ENCODE measurements at regions not wholly inside any gene's neighbourhood (a gene's known extent, or its start where the extent isn't known, plus 50 kb on each side); places are given as distances from the start of the nearest gene placed in this dataset.
"Not testable (repeated sequence)": the region's sequence is repeated elsewhere in the genome, so short reads cannot be mapped to it uniquely, and the experiment has no call there.

DNA sequence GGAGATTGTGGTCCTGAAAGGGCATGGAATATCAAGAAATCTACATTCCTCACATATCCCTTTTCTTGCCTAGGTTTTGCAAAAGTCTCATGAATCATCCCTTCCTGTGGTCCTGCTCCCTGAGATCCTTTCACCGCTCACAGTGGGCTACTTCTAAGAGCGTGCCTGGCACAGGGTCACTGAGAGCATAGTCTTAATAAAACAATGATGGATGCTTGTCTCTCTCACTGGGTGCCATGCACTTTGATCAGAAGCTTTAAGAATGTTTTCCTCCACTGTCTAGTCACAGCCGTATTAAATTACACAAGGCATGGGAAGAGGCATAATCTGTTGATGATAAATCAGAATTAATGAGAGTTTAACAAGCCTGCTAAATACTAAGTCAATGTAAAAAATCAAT lies 269.7 kb upstream of the ATP10A start:
- no peak for DNase-seq (ENCODE audit: insufficient read length, low spot score)
- FAIRE-seq: no peak

DNA sequence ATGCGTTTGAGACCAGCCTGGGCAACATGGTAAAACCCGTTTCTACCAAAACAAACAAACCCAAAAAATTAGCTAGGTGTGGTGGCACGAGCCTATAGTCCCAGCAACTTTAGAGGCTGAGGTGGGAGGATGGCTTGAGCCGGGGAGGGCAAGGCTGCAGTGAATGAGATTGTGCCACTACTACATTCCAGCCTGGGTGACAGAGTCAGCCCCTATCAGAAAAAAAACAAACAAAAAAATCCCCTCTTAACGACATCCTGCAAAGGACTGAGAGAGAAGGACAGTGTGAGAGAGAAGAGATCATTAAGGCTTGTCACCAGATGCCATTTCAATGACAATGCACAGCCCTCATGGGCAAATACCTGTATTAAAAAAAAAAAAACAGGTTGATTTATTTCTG lies 266.7 kb upstream of the ATP10A start:
- DNase-seq (ENCODE audit: insufficient read length, low spot score) (no peak), FAIRE-seq (no peak)

DNA sequence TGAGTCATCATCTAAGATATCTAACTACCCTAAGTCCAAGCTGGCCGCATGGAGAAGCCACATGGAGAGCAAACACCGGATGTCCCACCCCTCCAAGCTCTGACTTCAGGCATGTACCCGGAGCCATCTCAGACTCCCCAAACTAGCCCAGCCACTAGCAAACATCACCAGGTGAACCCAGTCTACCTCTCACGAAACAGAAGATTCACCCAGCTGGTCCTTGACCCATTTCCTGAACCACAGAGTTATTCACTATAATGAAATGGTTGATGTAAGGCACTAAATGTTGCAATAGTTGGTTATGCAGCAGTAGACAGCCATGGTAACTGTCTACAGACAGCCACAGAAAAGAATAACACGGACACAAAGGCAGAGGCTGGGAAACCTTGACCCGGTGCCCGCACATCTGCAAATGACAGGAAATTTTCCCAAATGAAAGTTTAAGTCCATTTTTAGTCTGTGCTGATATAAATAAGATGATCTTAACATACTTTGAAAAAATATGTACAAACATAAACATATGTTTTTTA lies 265.5 kb upstream of the ATP10A start:
- DNase-seq (ENCODE audit: insufficient read length, low spot score) (no peak), FAIRE-seq (no peak)

GRCh38 chr15:26126819-26127387 lies 263.8 kb upstream of the ATP10A start:
- no peak for DNase-seq (ENCODE audit: insufficient read length, low spot score)

DNA sequence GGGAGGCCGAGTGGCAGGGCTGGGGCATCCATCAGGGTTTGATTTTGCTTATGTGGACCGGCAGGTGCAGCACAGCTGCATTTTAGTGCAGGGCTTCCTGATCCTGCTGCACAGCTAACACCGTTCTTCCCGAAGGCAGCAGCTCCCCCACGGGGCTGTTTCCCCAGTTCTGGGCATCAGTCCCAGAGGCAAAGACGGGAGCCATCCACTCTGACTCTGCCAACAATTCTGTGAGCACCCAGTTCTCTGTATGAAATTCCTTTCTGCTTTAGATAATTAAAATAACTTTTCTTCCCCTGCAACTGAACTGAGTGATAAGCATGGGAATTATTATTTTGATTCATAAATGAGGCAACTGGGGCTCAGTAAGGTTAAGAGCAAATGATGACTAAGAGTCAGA lies 262.9 kb upstream of the ATP10A start:
- FAIRE-seq: no peak
- no peak for DNase-seq (ENCODE audit: insufficient read length, low spot score)

More at GRCh38 chr15:26126819-26127387, 263.8 kb upstream of the ATP10A start:
- FAIRE-seq: no peak

GRCh38 chr15:26125664-26126063 lies 262.5 kb upstream of the ATP10A start:
- DNase-seq (ENCODE audit: insufficient read length, low spot score) (no peak), FAIRE-seq (no peak)

DNA sequence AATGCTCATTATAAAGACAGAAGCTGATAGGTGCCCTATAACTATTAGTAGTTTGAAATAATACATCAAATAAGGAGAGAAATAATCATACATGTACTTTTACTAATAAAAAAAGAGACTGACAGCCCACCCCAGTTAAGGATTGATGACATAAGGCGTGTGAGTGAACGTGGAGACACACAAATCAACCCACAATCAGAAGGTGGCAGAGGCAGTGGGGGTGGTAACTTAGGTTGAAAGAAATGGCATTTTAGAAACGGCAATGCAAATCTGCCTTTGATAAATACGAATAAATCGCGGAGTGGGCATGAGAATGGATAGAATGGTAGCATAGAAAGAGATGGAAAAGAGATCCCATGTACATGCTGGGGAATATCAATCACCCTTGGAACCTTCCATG lies 256.2 kb upstream of the ATP10A start:
- FAIRE-seq: no peak

GRCh38 chr15:26115229-26115943 lies 252.3 kb upstream of the ATP10A start:
- FAIRE-seq: no peak
- no peak for DNase-seq (ENCODE audit: insufficient read length, low spot score)

More for the DNA sequence above, 256.2 kb upstream of the ATP10A start:
- no peak for DNase-seq (ENCODE audit: insufficient read length, low spot score)

GRCh38 chr15:26114128-26114527 lies 251.0 kb upstream of the ATP10A start:
- DNase-seq (ENCODE audit: insufficient read length, low spot score); FAIRE-seq: not testable (repeated sequence)

DNA sequence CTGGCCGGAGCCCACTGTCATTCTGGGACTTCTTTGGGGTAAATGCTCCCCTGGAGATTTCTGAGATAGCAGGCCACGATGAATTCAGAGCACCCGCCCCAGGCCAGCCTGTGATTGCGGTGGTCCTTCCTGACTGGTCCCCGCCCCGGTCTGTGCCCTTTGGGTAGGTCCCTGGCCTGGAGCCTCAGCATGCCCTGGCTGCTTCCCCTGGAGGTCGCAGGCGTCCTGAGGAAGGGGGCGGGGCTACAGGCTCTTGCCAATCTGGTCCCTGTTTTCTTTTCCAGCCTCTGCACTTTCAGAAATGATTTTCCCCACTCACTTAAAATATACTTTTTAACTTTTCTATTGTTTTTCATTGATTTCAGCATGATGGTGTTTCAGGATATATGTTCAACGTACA lies 250.2 kb upstream of the ATP10A start:
- FAIRE-seq: no peak
- DNase-seq (ENCODE audit: insufficient read length, low spot score): no peak

- FAIRE-seq: no peak
These were observed 246.1 kb upstream of the ATP10A start for GRCh38 chr15:26109203-26109602.

GRCh38 chr15:26106556-26106955 lies 243.4 kb upstream of the ATP10A start:
- no peak for DNase-seq (ENCODE audit: insufficient read length, low spot score)
- no peak for FAIRE-seq

More at GRCh38 chr15:26109203-26109602, 246.1 kb upstream of the ATP10A start:
- no peak for DNase-seq (ENCODE audit: insufficient read length, low spot score)

- FAIRE-seq (no peak), DNase-seq (ENCODE audit: insufficient read length, low spot score) (no peak)
These were observed 239.9 kb upstream of the ATP10A start for GRCh38 chr15:26103002-26103404.

DNA sequence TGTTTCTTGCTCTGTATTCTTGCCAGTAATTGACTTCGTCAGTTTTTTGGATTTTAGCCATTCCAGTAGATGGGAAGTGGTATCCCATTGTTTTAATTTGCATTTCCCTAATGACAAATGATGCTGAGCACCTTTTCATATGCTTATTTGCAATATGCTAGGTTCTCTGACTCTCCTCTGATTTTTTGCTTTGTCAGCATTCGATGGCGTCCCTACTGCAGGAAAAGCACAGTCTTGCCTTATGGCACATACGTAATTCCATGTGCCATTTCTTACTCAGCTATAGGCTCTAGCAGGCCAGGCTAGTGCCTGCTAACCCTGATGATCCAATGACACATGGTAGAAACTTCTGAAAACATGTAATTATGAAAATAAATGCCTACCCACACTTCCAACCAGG lies 239.2 kb upstream of the ATP10A start:
- no peak for FAIRE-seq
- DNase-seq (ENCODE audit: insufficient read length, low spot score): no peak

GRCh38 chr15:26101443-26101842 lies 238.3 kb upstream of the ATP10A start:
- DNase-seq (ENCODE audit: insufficient read length, low spot score) (no peak), FAIRE-seq (no peak)

DNA sequence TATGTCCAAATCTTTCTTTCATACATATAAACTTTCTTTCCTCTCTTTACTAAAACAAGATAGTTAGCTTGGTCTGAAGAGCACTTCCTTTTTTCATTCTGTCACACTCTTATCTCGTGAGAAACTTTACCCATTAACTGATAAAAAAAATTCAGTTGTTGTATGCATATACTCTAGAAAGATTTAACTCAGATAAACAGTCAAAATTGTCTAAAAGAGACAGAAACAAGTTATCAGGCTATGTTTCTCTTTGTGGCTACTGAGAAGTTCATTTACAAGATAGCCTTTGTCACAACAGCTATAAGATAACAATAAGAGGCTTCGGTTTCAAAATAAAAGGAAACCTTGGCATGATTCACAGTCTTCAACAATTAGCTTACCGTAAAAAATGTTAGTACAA lies 235.7 kb upstream of the ATP10A start:
- DNase-seq (ENCODE audit: insufficient read length, low spot score) (no peak), FAIRE-seq (no peak)

GRCh38 chr15:26097216-26097615 lies 234.1 kb upstream of the ATP10A start:
- DNase-seq (ENCODE audit: insufficient read length, low spot score) (no peak), FAIRE-seq (no peak)

DNA sequence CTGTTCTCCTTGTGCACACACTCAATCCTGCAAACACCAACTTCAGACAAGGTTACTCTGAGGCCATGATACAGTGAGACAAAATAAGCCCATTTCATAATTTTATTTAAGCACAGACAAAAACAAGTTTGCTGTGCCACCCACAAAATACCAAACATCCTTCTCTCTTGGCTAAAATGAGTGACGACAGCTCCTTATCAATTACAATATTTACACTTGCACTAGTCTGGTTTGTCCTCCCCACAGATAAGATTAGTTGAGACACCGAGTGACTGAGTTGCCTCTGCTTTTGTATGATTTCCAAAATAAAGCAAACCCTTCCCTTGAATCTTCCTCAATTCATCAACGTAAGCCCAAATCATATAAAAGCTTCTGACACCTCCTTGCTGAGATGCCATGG lies 233.5 kb upstream of the ATP10A start:
- FAIRE-seq (no peak), DNase-seq (ENCODE audit: insufficient read length, low spot score) (no peak)

GRCh38 chr15:26095710-26096330 lies 232.7 kb upstream of the ATP10A start:
- DNase-seq (ENCODE audit: insufficient read length, low spot score): no peak
- no peak for FAIRE-seq

DNA sequence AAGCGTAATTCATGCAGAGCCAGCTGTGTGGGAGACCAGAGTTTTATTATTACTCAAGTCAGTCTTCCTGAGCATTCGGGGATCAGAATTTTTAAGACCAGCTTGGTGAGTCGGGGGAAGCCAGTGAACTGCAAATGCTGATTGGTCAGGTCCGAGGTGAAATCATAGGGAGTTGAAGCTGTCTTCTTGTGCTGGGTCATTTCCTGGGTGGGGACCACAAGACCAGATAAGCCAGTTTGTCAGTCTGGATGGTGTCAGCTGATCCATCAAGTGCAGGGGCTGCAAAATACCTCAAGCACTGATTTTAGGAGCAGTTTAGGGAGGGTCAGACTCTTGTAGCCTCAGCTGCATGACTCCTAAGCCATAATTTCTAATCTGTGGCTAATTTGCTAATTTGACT lies 228.1 kb upstream of the ATP10A start:
- no peak for DNase-seq (ENCODE audit: insufficient read length, low spot score)
- FAIRE-seq: no peak

GRCh38 chr15:26087881-26088280 lies 224.8 kb upstream of the ATP10A start:
- FAIRE-seq (no peak), DNase-seq (ENCODE audit: insufficient read length, low spot score) (no peak)

- DNase-seq (ENCODE audit: insufficient read length, low spot score): no peak
- FAIRE-seq: no peak
These were observed 224.3 kb upstream of the ATP10A start for GRCh38 chr15:26087395-26087794.
